ENCODE measurements at regions not wholly inside any gene's neighbourhood (a gene's known extent, or its start where the extent isn't known, plus 50 kb on each side); places are given as distances from the start of the nearest gene placed in this dataset.

GRCh38 chr5:4797445-4797844, 342.7 kb upstream of the ADAMTS16 start:
- no peak for TF ChIP-seq EZH2 (IDR thresholded peaks at IDR 0.05; ENCODE audit: borderline replicate concordance, insufficient read depth, low read depth, low read length, poor library complexity, severe bottlenecking)
- TF ChIP-seq CTCF (IDR thresholded peaks at IDR 0.05): no peak
